H1 (cell line): ENCODE measurements at regions not wholly inside any gene's neighbourhood (a gene's known extent, or its start where the extent isn't known, plus 50 kb on each side); places are given as distances from the start of the nearest gene placed in this dataset.

ENCODE experiments used
- CTCF ChIA-PET: fragments of 300-600 bp; sonication (Branson Sonifier 250); formaldehyde crosslinking; loops from one replicate; lab custom pipeline; 2021; ENCODE audit not compliant: partially characterized antibody; lab: Charles Lee
- POLR2A ChIA-PET: fragments of 300-600 bp; sonication (Branson Sonifier 250); formaldehyde crosslinking; loops from one replicate; lab custom pipeline; 2021; ENCODE audit warnings: inconsistent platforms; ENCODE audit not compliant: partially characterized antibody; lab: Charles Lee
- DNase-seq, 2 experiments: peaks; one replicate each; pipeline versions ENCODE4 v3.0.0 to v3.0.0-alpha.2; 2010 to 2022; ENCODE audit warnings: low spot score in 2 of 2, low read depth in 1 of 2, mixed read lengths in 1 of 2
- FAIRE-seq: peaks from 2 replicates; lab custom pipeline; 2011; peaks lifted over from hg19 to GRCh38; lab: Jason Lieb, UNC
- H2AFZ ChIP-seq: 2 replicates; pipeline ENCODE4 v1.8.1; 2012; ENCODE audit warnings: low read length, inconsistent platforms
- H2AK5ac ChIP-seq: 2 replicates; pipeline ENCODE4 v1.6.1; 2013; ENCODE audit warnings: low read depth, low read length
- H2BK120ac ChIP-seq: replicated peaks from 2 replicates; pipeline ENCODE3; 2013; ENCODE audit warnings: low read depth, low read length, inconsistent platforms
- H2BK12ac ChIP-seq: 2 replicates; pipeline ENCODE4 v1.6.1; 2013; ENCODE audit warnings: low read depth, low read length
- H2BK15ac ChIP-seq: 2 replicates; pipeline ENCODE4 v1.6.1; 2013; ENCODE audit warnings: low read length
- H2BK20ac ChIP-seq: 2 replicates; pipeline ENCODE4 v1.6.1; 2013; ENCODE audit warnings: low read length
- H2BK5ac ChIP-seq: 2 replicates; pipeline ENCODE4 v1.6.1; 2013; ENCODE audit warnings: low read depth, low read length
- H3K14ac ChIP-seq: 2 replicates; pipeline ENCODE4 v1.6.1; 2013; ENCODE audit warnings: inconsistent platforms; ENCODE audit not compliant: insufficient read length
- H3K18ac ChIP-seq: 2 replicates; pipeline ENCODE4 v1.6.1; 2013; ENCODE audit warnings: low read length; ENCODE audit errors: extremely low read depth
- H3K23ac ChIP-seq: 2 replicates; pipeline ENCODE4 v1.6.1; 2013; ENCODE audit warnings: inconsistent platforms; ENCODE audit not compliant: insufficient read length
- H3K23me2 ChIP-seq: 2 replicates; pipeline ENCODE4 v1.6.1; 2013; ENCODE audit warnings: low read depth, low read length
- H3K27ac ChIP-seq: 2 replicates; pipeline ENCODE4 v1.6.1; 2011; ENCODE audit warnings: low read depth, low read length, inconsistent platforms
- H3K27me3 ChIP-seq, 4 experiments: replicated peaks in 1 of 4; 1 replicate in 1 of 4; 2 replicates in 3 of 4; pipeline versions ENCODE4 v1.6.1 to v1.8.1; 2011 to 2013; ENCODE audit warnings: low read length in 3 of 4, mild to moderate bottlenecking in 3 of 4, inconsistent platforms in 2 of 4, mixed read lengths in 2 of 4, moderate library complexity in 1 of 4; ENCODE audit not compliant: control insufficient read depth in 3 of 4, insufficient read depth in 3 of 4; ENCODE audit errors: extremely low read depth in 1 of 4
- H3K36me3 ChIP-seq, 4 experiments: 2 replicates each; pipeline versions ENCODE4 v1.6.1 to v1.8.1; 2011 to 2013; ENCODE audit warnings: mild to moderate bottlenecking in 4 of 4, low read length in 3 of 4, moderate library complexity in 2 of 4, control low read depth in 1 of 4, inconsistent platforms in 1 of 4; ENCODE audit not compliant: insufficient read depth in 4 of 4, control insufficient read depth in 2 of 4
- H3K4ac ChIP-seq: replicated peaks from 2 replicates; pipeline ENCODE3; 2013; ENCODE audit warnings: low read length, low read depth, mixed read lengths, inconsistent platforms; ENCODE audit not compliant: insufficient read length
- H3K4me1 ChIP-seq, 4 experiments: replicated peaks in 1 of 4; 1 replicate in 1 of 4; 2 replicates in 3 of 4; pipeline versions ENCODE4 v1.6.1 to v1.8.1; 2011 to 2013; ENCODE audit warnings: low read length in 3 of 4, inconsistent platforms in 2 of 4, mixed read lengths in 1 of 4; ENCODE audit not compliant: insufficient read depth in 4 of 4, control insufficient read depth in 3 of 4
- H3K4me2 ChIP-seq, 2 experiments: 2 replicates each; pipeline versions ENCODE4 v1.6.1 to v1.8.1; 2011 to 2013; ENCODE audit warnings: low read depth in 2 of 2, low read length in 2 of 2, control low read depth in 1 of 2, inconsistent platforms in 1 of 2, mild to moderate bottlenecking in 1 of 2; ENCODE audit not compliant: insufficient read depth in 1 of 2
- H3K4me3 ChIP-seq, 4 experiments: fragments of 200-600, 300-600 bp in 1 of 4; sonication (generic), shearing (Covaris generic), sonication (Bioruptor Twin) in 1 of 4; 2 replicates each; pipeline versions ENCODE4 v1.5.1 to v1.8.1; 2011 to 2016; ENCODE audit warnings: low read length in 4 of 4, low read depth in 3 of 4, control low read depth in 2 of 4, inconsistent platforms in 2 of 4, mild to moderate bottlenecking in 2 of 4, mixed read lengths in 1 of 4, moderate library complexity in 1 of 4; ENCODE audit not compliant: insufficient read depth in 2 of 4; ENCODE audit errors: extremely low read depth in 1 of 4
- H3K56ac ChIP-seq: replicated peaks from 2 replicates; pipeline ENCODE3; 2013; ENCODE audit warnings: low read depth, mild to moderate bottlenecking, mixed read lengths, low read length, inconsistent platforms; ENCODE audit not compliant: insufficient read length
- H3K79me1 ChIP-seq: 2 replicates; pipeline ENCODE4 v1.6.1; 2013; ENCODE audit warnings: low read depth, low read length, control low read depth
- H3K79me2 ChIP-seq, 2 experiments: 2 replicates each; pipeline versions ENCODE4 v1.6.1 to v1.8.1; 2012 to 2013; ENCODE audit warnings: low read length in 2 of 2, mild to moderate bottlenecking in 2 of 2, inconsistent platforms in 1 of 2; ENCODE audit not compliant: insufficient read depth in 2 of 2, control insufficient read depth in 1 of 2
- H3K9ac ChIP-seq, 4 experiments: replicated peaks in 1 of 4; 1 replicate in 1 of 4; 2 replicates in 3 of 4; pipeline versions ENCODE4 v1.6.1 to v1.8.1; 2011 to 2013; ENCODE audit warnings: low read depth in 3 of 4, low read length in 3 of 4, control low read depth in 2 of 4, mild to moderate bottlenecking in 2 of 4, moderate library complexity in 2 of 4, inconsistent platforms in 1 of 4; ENCODE audit errors: extremely low read depth in 1 of 4
- H3K9me3 ChIP-seq, 2 experiments: 2 replicates each; pipeline versions ENCODE4 v1.6.1 to v1.8.1; 2012 to 2013; ENCODE audit warnings: mild to moderate bottlenecking in 2 of 2, moderate library complexity in 2 of 2, control low read depth in 1 of 2, inconsistent platforms in 1 of 2, low read depth in 1 of 2, low read length in 1 of 2, mixed read lengths in 1 of 2; ENCODE audit not compliant: insufficient read depth in 2 of 2
- H4K20me1 ChIP-seq, 2 experiments: replicated peaks in 1 of 2; 2 replicates each; pipeline versions ENCODE3 to v1.8.1; 2011 to 2013; ENCODE audit warnings: inconsistent platforms in 2 of 2, low read length in 2 of 2, mild to moderate bottlenecking in 1 of 2; ENCODE audit not compliant: insufficient read depth in 2 of 2, control insufficient read depth in 1 of 2
- H4K5ac ChIP-seq: 2 replicates; pipeline ENCODE4 v1.6.1; 2013; ENCODE audit warnings: low read length, low read depth, mixed read lengths, inconsistent platforms; ENCODE audit not compliant: insufficient read length
- H4K8ac ChIP-seq: 2 replicates; pipeline ENCODE4 v1.8.0; 2013; ENCODE audit warnings: mild to moderate bottlenecking, moderate library complexity, low read length, inconsistent platforms; ENCODE audit not compliant: insufficient read depth; ENCODE audit errors: extremely low read depth
- H4K91ac ChIP-seq: replicated peaks from 2 replicates; pipeline ENCODE3; 2013; ENCODE audit warnings: low read length, mixed read lengths, inconsistent platforms; ENCODE audit not compliant: insufficient read length
- ASH2L ChIP-seq: fragments of 200-600, 300-600 bp; sonication (generic); IDR thresholded peaks from one replicate; pipeline ENCODE4 v1.7.1; 2017; ENCODE audit warnings: low read length
- EGR1 ChIP-seq: IDR thresholded peaks from 2 replicates; pipeline ENCODE4 v1.6.1; 2011; ENCODE audit warnings: low read depth, low read length, borderline replicate concordance
- KDM4A ChIP-seq: IDR thresholded peaks from one replicate; pipeline ENCODE4 v1.7.1; 2012; ENCODE audit warnings: low read depth, mild to moderate bottlenecking, moderate library complexity, low read length, inconsistent platforms; ENCODE audit not compliant: severe bottlenecking
- MAX ChIP-seq: IDR thresholded peaks from 2 replicates; pipeline ENCODE4 v1.6.1; 2012; ENCODE audit warnings: inconsistent platforms
- NRF1 ChIP-seq: IDR thresholded peaks from 2 replicates; pipeline ENCODE4 v1.6.1; 2011; ENCODE audit warnings: mild to moderate bottlenecking, low read depth, low read length, improper control_type of control experiment
- SIRT6 ChIP-seq: IDR thresholded peaks from one replicate; pipeline ENCODE4 v1.7.1; 2012; ENCODE audit warnings: low read length, inconsistent platforms
- SP1 ChIP-seq: IDR thresholded peaks from 2 replicates; pipeline ENCODE4 v1.6.1; 2011; ENCODE audit warnings: low read depth, low read length
- SP2 ChIP-seq: IDR thresholded peaks from 2 replicates; pipeline ENCODE4 v1.6.1; 2012; ENCODE audit warnings: mild to moderate bottlenecking, low read length, inconsistent platforms
- TCF12 ChIP-seq: IDR thresholded peaks from 2 replicates; pipeline ENCODE4 v1.6.1; 2011; ENCODE audit warnings: low read depth, mild to moderate bottlenecking, low read length
- WGBS, 2 experiments: shearing (Covaris generic) in 1 of 2; methylation state at CpG; one replicate each; pipeline versions ENCODE4 v1.1.6 to v1.1.7; 2013 to 2015; ENCODE audit warnings: low lambda C conversion rate in 2 of 2, mixed read lengths in 2 of 2, inconsistent platforms in 1 of 2, low coverage in 1 of 2, missing lambda C conversion rate in 1 of 2; ENCODE audit not compliant: insufficient replicate concordance in 2 of 2, insufficient coverage in 1 of 2, insufficient read length in 1 of 2; ENCODE audit errors: extremely low coverage in 1 of 2, missing lambda C conversion rate in 1 of 2; 5-methylcytosine and 5-hydroxymethylcytosine counted together

- peak; percentile 45 for FAIRE-seq
- Histone ChIP-seq H2AFZ (no peak overlapping the region), H3K27me3 (peaks cover 46 to 83% (median 72%) of the 10 kb centered on the region in 4 experiments)
These were observed 76.6 kb upstream of the TBCA start for GRCh38 chr5:77852514-77853352.

More at GRCh38 chr5:77852514-77853352, 76.6 kb upstream of the TBCA start:
- H3K9ac ChIP-seq, result no peak overlapping the region
- no peaks in the 10 kb centered on the region for H3K79me1 ChIP-seq
- H3K23me2 ChIP-seq, result peaks cover 7% of the 10 kb centered on the region; the same call in 1 of the 2 replicates
- H4K5ac ChIP-seq, result no peak overlapping the region
- H2AK5ac ChIP-seq, result no peak overlapping the region
- peak; percentile 49 to 82 for DNase-seq
- peak overlapping the region; percentile 28 to 61 (median 38); a peak in 7 of 8 replicates for H3K4me3 ChIP-seq
- no peak overlapping the region for H3K27ac ChIP-seq
- H2BK15ac ChIP-seq, result no peak overlapping the region
- no peak overlapping the region for H2BK12ac ChIP-seq
- no peak overlapping the region for H3K56ac ChIP-seq
- H3K14ac ChIP-seq, result no peak overlapping the region
- H4K91ac ChIP-seq, result no peak overlapping the region
- H3K79me2 ChIP-seq, result no peaks in the 10 kb centered on the region
- peaks cover 10 to 16% of the 10 kb centered on the region in 2 experiments for H4K20me1 ChIP-seq
- ChIA-PET POLR2A (no interaction called here), CTCF (interaction anchor here (0.6 to 1.4 kb wide), 3 partner anchors 103 to 220 kb away, joined by 4 to 5 read pairs (median 5); no protein-coding TSS in a partner anchor)
- no peaks in the 10 kb centered on the region for H3K9me3 ChIP-seq
- TF ChIP-seq EGR1 (peak; percentile 41; the same call in 1 of the 2 replicates), ASH2L (peak; percentile 71), SP2 (no peak), NRF1 (peak; percentile 43), KDM4A (peak; percentile 43), TCF12 (0 out of 2 replicates have a peak, but pooled peaks have one; percentile 11), SP1 (0 out of 2 replicates have a peak, but pooled peaks have one; percentile 10), SIRT6 (no peak), MAX (peak; percentile 65; the same call in 1 of the 2 replicates)
- H3K4me2 ChIP-seq, result peak overlapping the region; percentile 67 to 79
- H2BK20ac ChIP-seq, result no peak overlapping the region
- H3K18ac ChIP-seq, result no peak overlapping the region
- no peak overlapping the region for H3K23ac ChIP-seq
- no peak overlapping the region for H2BK5ac ChIP-seq
- WGBS, 2 experiments, result 3% methylated on average over 19 of the region's 28 CpGs; no CpG with 5 or more reads in 1 of the 2 experiments
- H2BK120ac ChIP-seq, result no peak overlapping the region
- peaks cover 0 to 6% (median 0%) of the 10 kb centered on the region in 4 experiments; a peak in 1 of 8 replicates for H3K36me3 ChIP-seq
- H3K4ac ChIP-seq, result no peak overlapping the region
- H4K8ac ChIP-seq, result no peak overlapping the region
- peaks cover 2 to 14% (median 6%) of the 10 kb centered on the region in 4 experiments; a peak in 6 of 7 replicates for H3K4me1 ChIP-seq
